T-helper 2 cell (primary cell): ENCODE measurements at regions not wholly inside any gene's neighbourhood (a gene's known extent, or its start where the extent isn't known, plus 50 kb on each side); places are given as distances from the start of the nearest gene placed in this dataset.
"Not testable (repeated sequence)": the region's sequence is repeated elsewhere in the genome, so short reads cannot be mapped to it uniquely, and the experiment has no call there.

Experiments used
- DNase-seq, 5 experiments: peaks; one replicate each; pipeline versions ENCODE4 v3.0.0 to v3.0.0-alpha.2; 2012 to 2022

DNA sequence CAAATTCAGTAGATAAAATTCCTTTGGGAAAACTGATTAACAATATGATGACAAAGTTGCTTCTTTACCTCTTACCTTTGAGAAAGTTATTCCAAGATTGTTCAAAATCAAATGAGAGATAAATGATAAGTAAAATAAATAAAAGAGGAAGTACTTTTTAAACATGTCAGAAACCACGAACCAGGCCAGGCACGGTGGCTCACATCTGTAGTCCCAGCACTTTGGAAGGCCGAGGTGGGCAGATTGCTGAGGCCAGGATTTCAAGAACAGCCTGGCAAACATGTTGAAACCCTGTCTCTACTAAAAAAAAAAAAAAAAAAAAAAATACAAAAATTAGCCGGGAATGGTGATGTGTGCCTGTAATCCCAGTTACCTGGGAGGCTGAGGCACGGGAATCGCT lies 296.6 kb downstream of the HGF start:
- DNase-seq = no peak

DNA sequence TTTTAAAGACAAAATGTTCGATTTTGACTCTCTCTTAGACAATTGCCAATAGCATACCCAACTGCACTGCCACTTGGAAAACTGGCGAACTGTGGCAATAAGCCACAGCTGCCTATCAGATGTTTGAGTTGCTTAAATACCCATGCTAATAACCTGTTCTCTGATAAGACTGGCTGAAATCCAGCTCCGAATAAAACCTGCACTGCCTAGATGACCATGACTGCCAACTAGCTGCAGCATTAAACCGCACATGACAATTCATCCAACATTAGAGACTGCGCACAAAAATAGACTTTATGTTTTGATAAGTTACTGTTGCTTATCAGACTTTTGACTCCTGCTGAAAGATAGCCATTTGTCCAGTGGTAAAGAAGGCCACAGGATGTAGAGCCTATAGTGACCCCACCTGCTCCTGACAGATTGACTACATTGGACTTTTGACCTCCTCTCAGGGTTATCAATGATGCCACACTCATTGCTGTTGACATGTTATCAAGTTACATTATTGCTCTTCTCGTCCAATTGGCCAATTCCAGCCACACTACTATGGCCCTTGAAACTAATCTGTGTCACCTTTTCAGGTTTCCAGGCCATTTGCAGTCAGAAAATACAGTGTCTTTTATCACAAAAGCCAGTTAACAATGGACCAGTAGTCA lies 299.0 kb downstream of the HGF start:
- DNase-seq = no peak

GRCh38 chr7:81469869-81470723 lies 299.8 kb downstream of the HGF start:
- DNase-seq = peak in 1 of 5 experiments; percentile 20

GRCh38 chr7:81469153-81469868 lies 300.5 kb downstream of the HGF start:
- DNase-seq = no peak

DNA sequence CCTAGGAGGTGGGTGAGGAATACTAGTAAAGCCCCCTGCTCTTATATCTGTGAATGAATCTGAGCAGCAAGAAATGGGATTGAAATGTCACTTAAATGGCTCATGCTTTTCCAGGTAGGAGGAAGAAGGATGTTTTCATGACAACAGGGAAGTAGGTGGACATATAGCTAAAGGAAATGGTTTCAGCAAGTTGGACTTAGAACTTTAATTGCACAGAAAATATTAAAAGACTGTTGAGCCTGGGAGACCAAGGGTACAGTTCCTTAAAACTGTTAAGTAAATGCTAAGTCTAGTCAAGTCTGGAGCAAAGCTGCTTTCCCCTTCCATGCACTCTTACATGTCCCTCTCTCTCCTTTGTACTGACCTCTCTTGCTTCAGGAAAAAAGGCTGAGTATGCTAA lies 301.3 kb downstream of the HGF start:
- DNase-seq = no peak

DNA sequence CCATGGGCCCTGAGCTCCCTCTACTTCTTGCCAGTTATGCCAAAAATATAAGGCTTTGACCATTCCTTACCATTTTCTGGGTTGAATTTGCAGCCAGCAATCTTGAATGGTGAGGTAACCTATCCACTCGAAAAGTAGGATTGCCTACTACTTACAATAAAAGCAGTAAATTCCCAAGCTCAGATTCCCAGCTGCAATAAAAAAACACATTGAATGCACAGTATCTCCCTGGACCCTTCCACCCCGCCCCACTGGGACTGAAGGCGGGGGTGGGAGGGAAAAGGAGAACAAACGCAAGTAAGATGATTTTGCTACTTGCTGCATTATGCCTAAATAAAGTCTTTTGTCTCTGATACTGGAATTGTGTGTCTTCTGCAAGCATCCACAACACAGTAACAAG lies 301.9 kb downstream of the HGF start:
- DNase-seq = no peak

DNA sequence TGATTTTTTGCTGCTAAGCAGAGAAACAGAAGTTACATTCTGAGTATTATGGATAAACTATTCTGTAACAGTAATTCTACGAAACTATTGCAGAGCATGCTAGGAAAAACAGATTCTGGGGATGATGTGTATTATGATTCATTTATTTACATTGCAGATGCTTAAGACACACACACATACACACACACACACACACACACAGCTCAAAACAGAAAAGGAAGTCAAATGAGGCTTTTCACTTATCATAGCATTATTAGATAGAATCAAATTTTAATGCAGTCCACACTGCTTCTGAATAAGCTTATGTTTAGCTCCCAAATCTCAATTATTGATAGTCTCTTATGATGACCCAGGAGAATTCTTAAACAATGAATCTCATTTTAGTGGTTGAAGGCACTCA lies 307.2 kb downstream of the HGF start:
- DNase-seq = no peak

GRCh38 chr7:81460250-81461045 lies 309.4 kb downstream of the HGF start:
- no peak for DNase-seq

DNA sequence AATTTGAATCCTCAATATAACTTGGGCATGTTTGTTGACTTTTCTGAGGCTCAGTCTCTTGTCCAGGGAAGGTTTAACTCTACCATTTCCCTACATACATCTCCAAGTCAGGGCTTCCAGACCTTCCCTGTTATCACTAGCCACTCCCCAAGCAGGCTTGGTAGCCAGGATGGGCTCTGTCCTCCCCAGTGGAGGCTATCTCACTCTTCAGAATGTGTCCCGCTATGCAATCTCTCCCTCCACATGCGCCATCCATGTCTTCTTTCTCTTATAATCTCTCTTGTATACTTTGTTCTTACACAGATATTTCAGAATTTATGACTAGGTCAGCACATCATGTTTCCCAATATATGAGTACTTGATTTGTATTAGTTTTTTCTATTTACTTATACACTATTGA lies 310.4 kb downstream of the HGF start:
- DNase-seq = no peak

- DNase-seq = no peak
Measured at GRCh38 chr7:81457852-81458522, 311.9 kb downstream of the HGF start.

DNA sequence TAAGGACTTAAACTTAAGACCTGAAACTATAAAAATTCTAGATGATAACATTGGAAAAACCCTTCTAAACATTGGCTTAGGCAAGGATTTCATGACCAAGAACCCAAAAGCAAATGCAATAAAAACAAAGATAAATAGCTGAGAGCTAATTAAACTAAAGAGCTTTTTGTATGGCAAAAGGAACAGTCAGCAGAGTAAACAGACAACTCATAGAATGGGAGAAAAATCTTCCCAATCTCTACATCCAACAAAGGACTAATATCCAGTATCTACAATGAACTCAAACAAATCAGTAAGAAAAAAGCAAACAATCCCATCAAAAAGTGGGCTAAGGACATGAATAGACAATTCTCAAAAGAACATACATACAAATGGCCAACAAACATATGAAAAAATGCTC lies 316.1 kb downstream of the HGF start:
- not testable (repeated sequence) for DNase-seq

DNA sequence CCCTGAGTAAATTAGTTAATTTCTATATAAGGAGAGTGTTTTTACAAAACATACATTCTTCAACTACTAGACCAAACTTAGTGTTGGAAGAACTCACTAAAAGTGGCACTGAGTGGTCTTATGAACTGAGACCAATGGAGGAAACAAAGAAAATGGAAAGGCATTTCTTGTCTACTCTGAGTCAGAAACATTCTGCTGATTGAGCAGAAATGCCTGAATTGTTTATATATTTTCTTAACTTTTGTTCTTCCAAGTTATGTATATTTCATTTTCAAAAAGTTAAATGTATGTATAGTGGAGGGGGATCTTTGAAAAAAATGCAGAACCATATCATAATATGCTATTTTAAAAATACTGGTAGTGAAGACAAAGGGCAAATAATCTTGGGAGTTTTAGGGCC lies 320.7 kb downstream of the HGF start:
- no peak for DNase-seq

- DNase-seq = no peak
Measured at GRCh38 chr7:81447351-81447952, 322.4 kb downstream of the HGF start.

GRCh38 chr7:81446212-81446611 lies 323.6 kb downstream of the HGF start:
- no peak for DNase-seq

DNA sequence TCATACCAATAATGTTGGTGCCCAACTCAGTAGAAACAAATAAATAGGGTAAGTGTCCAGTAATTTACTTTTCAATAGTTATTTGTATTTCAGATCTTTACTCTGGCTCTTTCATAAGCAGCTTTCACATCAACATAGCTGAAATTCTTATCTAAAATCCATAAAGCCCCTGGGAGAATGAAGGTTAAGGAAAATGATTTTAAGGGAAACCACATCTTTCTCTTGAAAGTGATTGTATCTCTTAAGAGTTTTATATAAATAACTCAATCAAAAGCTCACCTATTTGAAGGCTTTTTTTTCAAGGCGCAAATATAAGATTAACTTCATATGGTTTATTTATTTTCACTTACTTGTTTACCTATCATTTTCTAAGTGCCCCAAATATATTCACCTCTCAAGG lies 324.4 kb downstream of the HGF start:
- DNase-seq = no peak

DNA sequence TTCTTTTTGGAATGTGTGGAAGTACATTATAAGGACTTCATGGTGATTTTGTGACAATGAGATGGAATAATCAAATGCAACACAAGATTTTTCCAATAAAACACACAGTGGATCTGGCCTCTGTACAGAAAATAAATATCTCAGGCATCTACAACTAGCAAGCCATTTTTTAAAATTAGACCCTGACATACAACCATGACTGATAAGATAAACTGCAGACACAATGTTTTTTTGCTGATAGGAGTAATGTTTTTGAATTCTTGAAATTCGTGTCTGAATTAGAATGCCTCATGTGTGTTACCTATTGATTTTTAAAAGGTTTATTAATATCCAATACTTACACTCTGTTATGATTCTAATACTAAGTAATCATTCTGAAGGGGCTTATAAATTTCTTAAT lies 328.1 kb downstream of the HGF start:
- DNase-seq = no peak

DNA sequence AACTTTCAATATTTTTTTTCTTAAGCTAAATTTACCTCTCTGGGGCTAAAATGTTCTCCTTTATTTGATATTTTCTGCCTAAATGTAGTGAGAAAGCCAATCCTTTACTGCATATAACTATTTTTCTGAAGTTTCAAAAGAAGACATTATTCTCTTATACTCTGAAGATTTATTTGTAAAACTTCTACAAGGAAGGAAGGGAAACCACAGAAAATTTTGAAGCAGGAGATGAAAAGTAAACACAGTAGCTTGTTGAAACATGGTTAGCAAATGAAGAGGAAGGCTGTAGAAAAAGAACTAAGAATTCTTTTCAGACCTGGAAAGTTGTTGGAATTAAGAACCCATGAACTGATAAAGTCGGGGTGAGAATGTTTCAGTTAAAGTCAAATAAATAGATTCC lies 330.3 kb downstream of the HGF start:
- DNase-seq = no peak

GRCh38 chr7:81437160-81437559 lies 332.7 kb downstream of the HGF start:
- DNase-seq = not testable (repeated sequence)

DNA sequence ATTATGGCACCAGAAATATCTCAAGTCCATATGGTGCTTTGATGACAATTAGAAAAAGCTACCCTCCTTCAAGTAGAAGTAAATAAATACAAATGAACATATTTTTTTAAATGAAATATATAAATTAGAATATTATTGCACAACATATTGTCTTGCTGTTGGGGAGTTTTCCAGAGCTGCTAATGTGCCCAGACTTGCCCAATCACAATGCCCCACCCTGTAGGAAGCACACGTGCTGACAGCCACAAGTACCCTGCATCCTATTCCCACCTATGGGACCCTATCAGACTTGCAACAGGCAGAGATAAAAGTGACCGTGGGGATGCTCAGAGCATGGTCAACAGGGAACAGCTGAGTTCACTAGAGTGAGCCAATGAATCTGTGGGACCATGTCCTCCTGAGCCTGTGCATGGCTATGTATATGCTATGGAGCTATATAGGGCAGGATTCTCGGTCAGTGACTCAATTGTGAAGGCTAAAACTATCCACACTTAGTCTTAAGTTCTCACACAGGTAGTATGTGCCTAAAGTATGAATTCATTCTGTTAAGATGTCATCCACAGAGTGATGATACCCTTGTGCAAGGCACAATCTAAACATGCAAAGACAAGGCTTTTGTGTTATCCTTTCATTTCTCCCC lies 336.0 kb downstream of the HGF start:
- DNase-seq = no peak

DNA sequence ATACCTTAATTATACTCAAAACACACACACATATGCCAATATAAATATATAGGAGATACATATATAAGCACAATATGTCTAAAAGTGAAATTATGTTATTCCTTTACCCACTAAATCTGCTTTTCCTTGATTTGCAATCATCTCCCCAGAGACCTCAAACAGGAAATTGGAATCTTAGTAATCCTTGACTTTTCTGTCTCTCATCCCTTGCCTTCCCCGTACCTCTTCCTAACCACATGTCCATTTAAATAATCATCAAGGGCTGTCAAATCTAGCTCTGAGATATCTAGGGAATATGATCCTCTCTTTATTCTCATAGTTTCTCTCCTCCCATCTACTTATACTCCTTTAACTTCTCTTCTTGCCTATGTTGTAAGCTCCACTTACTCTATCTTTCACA lies 336.6 kb downstream of the HGF start:
- no peak for DNase-seq

DNA sequence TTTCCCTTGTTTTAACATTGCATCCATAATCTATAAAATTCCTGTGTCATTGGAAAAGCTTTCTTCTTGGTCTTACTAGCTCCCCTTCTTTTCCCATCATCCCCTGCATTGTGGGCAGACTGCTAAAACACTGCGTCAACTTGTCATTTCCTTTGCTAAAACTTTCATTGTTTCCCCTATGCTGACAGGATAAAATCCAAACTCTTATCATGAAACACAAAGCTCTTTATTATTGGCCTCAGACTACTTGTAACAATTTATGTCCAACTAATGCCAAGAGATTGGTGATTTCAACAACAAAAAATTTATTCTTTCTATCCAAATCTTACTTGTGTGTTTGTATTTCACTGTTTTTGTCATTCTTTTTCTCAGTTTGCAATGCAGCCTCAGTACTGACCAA lies 339.1 kb downstream of the HGF start:
- no peak for DNase-seq
